ENCODE measurements at regions not wholly inside any gene's neighbourhood (a gene's known extent, or its start where the extent isn't known, plus 50 kb on each side); places are given as distances from the start of the nearest gene placed in this dataset.

DNA sequence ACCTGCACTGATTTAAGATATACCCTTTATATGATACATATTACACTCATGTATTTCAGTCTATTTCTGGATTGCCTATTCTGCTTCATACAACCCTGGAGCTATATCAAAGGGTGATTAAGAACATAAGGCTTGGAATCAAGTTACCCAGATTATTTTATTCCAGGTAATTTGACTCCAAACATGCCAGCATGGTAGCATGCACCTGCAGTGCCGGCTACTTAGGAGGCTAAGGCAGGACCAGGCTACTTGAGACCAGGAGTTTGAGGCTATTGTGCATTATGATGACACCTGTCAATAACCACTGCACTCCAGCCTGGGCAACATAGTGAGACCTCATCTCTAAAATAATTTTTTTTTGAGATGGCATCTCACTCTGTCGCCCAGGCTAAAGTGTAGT lies 50.4 kb upstream of the NEO1 start:
- DNase-seq = no peak

DNA sequence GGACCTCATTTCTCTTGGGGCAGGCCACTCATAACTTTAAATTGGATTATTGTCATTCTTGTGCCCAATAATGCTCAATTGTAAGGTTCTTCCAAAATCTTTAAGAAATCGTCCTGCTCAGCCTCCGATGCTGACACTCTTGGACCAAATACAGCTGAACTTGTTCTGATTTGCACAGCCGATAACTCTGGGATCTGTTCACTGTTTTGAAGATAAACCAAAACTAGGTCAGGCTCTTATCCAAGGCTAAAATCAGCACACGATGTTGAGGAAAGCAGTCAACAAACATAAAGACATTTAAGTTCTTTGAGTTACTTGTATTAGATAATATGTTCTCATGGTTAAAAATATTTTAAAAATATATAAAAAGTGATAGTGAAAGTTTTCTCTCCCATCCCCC lies 52.0 kb upstream of the NEO1 start:
- no peak for DNase-seq

DNA sequence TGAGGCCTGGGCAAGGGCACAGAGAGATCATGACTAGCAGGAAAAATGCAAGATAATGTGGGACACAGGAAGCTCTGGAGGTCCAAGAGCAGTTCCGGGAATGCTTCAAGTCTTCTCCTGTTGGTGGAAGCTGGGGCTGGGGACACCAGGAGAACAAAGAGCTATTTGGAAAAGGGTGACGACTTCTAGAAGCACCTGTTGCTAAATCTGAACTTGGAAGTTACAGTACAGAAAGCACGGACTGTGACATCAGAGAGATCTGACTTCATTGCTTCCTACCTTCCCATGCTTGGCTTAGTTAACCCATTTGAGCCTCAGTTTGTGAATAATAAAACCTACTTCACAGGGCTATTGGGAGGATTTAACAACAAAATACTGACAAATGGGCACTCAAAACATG lies 52.7 kb upstream of the NEO1 start:
- no peak for DNase-seq

DNA sequence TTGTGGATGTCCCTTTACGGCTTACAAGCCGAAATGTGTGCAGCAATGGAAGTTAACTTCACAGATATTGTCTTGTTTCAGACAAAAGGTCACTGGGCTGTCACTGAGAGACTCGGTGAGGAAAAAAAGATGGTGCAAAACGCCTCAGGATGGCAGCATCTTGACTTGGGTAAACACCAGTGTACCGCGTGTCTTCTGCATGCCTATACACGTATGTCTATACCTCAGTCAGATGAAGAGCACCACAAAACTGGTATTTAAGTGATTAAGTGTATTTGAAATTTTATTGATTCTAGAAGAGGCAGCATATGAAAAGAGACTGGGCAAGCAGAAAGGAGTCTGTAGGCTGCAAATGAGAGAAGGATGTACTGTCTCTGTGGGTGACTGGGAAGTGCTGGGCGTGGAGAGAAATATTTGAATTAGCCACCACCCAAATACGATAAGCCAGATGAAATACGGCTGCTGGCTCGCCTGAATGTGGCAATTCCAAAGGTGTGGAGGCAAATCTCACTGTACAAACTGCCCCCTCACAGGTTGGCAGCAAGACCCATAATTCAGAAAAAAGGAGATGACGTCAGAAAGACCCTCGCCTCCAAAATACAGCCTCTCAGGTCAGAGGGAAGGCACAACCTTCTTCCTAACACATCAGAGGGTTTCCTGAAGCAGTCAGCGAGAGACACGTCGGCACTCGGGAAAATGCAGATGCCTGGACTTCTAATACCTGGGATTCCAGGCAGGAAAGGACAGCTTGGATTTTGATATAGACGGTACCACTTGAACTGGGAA lies 53.4 kb upstream of the NEO1 start:
- DNase-seq = no peak

DNA sequence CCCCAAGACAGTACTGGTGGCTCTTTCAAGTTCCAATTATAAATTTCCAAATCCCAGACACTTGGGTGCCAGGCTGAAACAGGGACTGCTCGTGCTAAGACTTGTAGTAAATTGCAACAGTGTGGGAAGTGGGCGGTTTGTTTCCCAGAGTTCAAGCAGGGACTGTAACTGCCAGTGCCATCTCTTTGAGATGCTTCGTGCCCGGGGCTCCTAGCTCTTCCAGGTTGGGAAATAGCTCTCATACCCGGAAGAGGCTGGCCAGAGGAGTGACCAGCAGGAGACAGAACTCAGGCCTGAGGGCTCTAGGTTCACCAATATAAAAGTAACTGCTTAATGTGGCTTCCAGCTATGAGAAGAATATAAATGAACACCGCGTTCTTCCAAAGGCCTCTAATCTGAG lies 54.0 kb upstream of the NEO1 start:
- DNase-seq = no peak

DNA sequence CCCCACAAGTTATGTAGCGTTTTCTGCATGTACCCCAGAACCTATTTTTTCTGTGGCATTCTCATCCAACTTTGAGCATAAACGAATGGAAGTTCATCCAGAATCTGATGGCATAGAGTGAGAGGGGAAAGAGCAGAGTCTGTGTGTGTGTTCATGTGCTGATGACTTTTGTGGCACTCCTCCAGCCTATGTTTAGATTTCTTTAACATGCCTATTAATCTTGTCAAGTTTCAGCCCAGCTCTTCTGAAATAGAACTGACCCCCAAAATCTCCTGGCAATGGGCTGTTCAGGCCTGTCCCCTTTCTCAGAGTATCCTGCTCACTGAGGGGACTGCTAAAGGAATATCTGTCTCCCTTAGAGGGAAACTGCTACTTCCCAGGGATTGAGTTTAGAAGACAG lies 56.4 kb upstream of the NEO1 start:
- no peak for DNase-seq

DNA sequence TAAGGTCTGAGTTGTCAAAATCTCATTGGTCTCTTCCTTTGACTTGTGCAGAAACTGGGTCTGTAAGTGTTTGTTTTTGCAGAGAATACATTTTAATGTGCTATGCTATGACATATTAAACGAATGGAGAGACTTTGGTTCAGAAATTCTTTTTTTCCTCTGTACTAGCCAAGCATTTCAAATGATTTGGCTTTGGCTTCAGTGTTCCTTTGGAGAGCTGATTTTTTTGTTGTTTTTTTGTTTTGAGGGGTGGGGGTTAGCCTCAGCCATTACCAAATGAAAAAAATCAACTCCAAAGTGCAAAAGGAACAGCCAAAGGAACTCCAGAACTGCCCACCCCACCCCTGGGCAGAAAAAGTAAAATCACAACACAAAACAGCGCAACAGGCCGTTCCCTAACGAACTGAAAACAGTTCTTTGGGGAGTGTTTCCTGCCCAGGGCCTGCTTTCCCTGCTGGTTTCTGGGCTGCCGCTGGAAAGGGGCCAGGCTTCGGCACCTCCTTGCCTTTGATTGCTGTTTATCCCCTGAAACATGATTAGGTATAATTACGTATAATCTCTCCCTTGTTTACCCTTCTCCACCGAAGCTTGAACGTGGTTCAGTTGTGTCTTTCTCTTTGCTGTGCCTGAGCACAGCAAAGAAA lies 57.6 kb upstream of the NEO1 start:
- peak; percentile 14 to 33 for DNase-seq

DNA sequence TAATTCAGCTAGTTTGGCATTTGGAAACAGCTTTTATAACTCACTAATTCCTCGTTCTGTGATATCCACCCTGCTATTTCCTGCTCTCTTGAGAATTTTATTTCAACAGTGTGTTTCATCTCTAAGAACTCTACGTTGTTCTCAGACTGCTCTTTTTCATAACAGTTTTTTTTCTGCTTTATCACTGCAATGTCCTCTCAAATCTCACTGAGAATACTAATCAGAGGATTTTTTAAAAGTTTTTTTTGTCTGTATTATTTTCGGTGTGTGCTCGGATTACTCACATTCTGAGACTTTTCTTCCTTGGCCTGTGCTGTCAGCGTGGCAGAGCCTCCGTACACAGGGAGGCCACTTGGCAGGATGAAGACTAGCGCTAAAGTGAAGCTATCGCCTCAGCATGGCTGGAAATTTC lies 59.4 kb upstream of the NEO1 start:
- DNase-seq = no peak

DNA sequence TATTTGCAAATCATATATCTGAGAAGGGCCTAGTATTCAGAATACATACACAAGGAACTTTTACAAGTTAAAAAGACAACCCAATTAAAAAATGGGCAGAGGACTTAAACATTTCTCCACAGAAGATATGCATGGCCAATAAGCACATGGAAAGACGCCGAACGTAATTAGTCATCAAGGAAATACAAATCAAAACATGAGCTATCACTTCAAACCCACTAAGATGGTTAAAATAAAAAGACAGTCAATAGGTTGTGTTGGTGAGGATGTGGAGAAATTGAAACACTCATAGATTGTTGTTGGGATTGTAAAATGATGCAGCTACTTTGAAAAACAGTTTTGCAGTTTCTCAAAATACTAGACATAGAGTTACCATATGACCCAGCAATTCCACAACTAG lies 61.2 kb upstream of the NEO1 start:
- no peak for DNase-seq

DNA sequence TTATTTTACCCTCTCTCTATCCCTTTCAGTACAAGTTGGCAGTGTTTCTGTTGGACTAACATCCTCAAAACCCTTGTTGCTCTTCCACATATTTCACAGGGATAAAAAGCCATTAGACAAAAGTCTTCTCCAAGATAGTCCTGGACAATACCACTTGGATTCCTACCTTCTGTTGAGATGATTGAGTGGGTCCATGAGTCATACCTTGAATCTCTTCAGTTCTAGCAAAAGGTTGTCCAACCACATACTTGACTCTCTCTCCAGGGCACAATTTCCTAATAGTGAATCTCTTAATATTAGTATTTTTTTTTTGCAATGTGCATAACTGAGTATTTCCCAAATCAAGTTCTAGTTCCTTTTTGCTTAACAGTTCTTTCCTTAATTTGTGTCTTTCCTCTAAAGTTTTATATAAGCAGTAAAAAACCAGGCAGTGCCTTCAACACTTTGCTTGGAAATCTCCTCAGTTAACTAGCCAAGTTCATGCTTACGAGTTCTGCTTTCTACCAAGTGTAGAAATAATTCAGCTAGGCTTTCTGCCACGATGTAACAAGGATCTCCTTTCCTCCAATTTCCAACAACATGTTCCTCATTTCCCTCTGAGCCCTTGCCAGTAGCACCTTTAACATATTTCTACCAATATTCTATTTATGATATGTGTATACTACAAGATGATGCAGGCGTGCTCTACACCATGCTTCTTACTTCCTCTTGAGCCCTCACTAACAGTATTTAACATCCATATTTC lies 68.3 kb upstream of the NEO1 start:
- DNase-seq = no peak

DNA sequence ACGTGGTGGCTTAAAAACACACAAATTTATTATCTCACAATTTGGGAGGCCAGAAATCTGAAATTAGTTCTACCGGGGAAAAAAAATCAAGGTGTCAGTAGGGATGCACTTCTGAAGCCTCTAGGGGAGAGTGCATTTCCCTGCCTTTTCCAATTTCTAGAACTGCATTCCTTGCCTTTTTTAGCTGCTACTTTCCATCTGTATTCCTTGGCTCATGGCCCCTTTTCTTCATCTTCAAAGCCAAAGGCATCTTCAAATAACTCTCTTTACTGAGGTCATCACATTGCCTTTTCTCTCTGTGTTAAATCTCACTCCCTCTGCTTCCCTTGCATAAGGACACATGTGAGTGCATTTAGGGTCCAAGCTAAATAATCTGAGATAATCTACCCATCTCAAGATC lies 69.5 kb upstream of the NEO1 start:
- DNase-seq = no peak

DNA sequence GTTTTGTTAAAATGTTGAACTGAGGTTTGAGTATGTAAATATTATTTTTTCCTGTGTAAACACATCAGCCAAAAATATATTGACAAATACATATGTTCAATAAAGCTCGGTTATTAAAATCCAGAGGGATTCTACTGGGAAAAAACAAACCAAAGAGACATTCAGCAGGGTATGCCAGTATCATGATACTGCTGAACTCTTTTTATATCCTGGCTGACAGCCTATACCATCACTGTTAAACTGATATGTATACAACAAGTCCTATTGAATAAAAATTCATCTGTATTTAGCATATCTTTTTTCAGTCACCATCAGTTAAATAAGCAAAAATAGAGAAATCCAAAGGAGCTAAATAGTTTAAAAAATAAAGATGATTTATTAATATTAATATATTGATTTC lies 71.6 kb upstream of the NEO1 start:
- no peak for DNase-seq

DNA sequence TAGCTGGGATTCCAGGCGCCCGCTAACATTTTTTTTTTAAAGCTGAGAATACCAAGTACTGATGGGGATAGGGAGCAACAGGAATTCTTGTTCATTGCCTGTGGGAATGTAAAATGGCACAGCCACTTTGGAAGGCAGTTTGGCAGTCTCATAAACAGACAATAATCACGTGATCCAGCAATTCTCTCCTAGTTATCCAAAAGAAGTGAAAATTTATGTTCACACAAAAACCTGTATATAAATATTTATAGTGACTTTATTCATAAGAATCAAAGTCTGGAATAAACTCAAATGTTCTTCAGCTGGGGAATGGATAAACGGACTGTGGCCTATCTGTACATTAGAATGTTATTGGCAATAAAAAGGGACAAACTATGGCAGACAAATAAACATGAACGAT lies 72.5 kb upstream of the NEO1 start:
- no peak for DNase-seq

DNA sequence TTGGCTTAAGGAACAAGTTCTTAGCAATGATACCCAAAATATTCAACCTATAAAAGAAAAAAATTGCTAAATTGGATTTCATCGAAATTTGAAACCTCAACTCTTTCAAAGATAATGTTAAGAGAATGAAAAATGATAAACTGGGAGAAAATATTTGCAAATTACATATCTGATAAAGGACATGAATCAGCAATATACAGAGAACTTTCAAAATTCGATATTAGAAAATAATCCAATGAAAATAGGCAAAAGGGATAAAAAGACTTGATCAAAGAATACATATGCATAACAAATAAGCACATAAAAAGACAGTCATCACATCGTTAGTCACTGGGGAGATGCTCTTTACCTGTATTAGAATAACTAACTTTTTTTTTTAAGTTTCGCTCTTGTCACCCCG lies 73.0 kb upstream of the NEO1 start:
- DNase-seq = no peak

DNA sequence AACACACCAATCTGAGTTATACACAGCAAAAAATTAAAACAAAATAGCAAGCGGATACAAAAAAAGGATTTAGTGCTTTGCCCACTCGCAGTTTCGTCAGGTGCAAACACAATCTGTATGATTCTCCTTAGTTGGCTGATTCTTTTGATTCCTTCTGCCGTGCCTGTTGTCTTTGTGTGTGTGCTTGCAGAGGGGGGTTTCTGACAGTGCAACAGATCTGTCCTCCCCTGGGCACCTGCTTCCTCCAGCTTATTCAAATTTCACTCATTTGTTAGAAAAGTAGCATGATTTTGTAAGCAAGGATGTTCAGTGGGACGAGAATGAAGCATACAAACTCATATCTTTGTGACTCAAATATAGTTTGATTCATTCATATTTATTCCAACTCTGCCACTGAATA lies 74.0 kb upstream of the NEO1 start:
- DNase-seq = no peak

DNA sequence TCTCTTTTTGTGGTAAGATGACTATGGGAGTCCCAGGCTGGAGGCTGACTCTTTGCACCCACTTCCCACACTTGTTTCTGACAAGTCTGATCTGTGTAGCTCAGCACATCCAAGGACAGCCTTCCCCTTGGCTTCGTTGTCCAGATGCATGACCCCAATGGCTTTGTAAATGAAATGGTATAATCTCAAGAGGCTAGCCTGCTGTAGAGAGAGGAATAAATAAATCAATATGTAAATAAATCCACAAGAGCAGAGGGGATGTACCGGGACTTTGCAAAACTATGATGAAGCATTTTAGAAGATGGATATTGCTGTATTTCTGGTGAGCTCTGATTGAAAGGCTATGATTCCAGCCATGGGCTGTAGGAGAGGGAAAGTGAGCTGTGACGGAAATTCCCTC lies 79.9 kb upstream of the NEO1 start:
- no peak for DNase-seq

DNA sequence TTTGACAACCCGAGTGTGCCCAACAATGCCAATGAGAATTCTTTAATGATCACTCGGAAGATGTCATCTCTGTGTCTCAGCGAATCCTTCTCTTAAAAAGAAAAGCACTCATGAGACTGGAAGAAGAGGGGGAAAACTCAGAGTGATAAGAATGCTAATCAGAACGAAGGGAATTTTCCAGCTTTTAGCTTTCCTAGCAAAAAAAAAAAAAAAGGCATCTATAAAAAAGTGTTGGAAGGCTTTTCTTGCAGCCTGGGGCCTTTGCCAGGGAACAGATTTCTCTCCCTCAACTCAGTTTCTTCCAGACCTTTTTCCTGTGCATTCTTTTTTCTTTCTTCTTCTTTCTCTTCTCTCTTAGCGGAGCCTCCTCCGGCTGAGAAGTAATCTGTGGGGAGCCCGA lies 80.5 kb upstream of the NEO1 start:
- DNase-seq = no peak

DNA sequence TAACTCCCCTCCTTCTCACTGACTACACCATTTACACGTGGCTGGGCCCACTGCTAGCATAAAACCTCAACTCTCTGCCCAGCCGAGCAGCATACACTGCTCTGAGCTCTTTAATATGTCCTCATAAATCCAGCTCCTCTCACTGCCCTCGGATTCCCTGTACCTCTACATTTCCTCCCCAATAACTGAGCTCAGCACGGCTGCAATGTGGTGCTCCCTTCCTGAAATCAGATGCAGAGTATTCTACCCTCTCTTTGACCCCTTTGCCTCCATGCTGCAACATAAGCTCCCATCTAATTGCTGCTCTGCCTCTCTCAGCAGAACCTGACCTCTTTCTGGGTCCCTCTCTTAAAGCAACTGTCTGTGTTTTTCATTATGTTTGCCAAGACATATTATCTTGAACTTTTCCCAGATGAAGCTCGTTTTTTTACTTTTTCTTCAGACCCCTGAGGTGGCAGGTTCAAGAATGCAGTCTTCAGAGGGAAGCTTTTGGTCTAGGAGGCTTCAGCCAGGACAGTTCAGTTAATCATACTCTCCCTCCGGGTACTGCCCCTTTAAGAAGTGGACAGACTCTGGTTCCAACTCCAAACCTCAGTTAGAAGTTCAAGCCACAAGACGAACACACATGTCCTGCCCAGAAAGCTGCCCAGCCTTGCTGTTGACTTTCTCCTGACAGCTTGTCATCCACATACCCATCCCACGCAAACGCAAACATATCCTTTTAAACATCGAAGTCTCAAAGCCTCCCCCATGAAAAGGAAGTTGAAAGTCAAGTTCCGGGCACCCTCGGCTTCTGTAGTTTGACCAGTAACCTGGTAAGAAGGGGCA lies 81.1 kb upstream of the NEO1 start:
- DNase-seq = no peak

DNA sequence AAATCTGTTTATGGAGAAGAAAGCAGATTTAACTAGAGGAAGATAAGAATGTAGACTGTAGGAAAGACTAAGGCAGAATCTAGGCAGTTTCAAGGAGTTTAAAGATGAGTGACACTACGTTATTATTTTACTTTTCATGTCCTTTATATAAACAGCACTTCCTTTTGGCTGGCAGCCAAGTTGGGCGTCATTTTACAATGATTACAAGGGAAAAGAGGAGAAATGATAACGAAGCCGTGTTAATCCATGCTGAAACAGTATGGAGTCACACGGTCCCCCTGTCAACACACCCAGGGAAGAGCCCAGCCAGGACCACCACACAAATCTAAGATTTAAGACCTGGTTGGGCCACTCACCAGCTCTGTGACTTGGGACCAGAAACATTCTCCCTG lies 83.7 kb upstream of the NEO1 start:
- DNase-seq = no peak

DNA sequence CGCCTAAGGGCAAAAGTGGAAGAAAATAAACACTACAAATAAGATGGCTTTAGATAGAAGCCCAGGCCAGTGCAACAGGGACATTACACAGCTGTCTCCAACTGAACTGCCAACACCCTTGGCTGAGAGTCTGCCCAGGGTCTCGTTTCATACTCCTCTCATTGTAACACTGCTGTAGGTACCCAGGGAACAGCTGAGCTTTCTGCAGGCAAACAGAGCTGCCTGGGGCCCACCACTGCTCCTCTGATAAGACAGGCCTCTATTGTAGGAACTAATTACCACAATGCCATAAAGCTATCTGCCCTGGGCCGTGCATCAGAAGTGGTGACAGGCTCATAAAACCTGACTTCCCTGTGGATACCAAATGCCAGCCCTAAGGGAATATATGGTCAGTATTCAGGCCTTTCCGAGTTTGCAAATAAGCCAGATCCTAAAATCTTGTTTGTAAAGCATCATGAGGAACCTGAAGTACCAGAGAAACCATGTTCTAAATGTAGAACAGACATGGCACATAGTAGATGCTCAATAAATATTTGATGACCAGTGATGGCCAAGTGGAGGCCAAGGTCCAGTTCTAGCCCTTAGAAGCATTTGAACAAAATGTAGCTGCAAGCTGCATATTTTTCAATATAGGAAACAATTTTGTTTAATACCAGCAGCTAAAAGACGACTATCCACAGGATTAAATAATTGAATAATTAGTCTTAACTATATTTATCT lies 84.3 kb upstream of the NEO1 start:
- DNase-seq = no peak

DNA sequence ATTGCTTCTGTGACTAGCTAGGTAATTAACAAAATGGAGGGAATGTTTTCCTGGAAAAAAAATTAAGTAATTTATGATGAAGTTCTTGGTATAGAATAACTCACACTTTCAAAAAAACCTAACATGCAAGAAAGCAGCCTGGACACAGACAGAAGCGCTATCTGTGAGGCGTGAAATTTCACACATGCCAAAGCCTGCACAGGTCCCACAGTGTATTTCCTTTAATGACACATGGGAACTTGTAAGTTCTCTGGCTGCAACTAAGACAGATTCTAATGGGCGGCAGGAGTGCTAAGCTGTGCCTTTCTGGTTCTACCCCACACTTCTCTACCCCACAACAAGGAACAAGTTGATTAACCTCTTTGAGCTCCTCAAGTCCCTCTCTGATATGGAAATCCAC lies 84.9 kb upstream of the NEO1 start:
- no peak for DNase-seq

DNA sequence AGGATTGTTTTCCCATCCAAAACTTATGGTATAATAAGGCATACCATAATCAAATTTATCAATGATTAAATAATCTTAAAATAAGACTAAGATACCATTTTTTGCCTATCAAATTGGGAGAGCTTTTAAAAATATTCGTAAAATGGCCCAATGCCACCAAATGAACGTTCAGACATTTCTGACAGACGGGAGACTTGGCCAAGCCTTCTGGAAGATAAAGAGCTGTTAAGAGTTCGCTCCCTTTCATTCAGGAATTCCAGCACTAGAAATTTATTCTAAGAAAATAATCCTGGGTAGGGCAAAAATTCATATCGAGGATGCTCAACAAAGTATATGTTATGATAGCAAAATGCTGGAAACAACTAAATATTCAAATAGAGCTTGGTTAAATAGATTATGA lies 85.6 kb upstream of the NEO1 start:
- no peak for DNase-seq

DNA sequence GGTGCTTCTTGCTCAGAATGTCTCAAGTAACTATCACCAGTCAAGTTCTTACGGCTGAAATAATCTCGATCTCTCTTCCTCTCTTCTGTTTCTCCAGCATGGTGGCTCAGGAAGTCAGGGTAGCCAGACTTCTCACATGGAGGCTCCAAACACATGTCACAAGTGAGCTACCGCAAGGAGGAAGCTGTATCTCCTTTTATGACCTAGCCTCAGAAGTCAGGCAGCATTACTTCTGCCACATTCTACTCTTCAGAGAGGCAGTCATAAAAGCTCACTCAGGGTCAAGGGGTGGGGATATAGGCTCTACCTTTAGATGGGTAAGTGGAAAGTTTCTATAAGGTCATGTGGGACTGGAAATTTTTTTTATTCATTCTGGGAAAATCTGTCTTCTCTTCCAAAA lies 86.6 kb upstream of the NEO1 start:
- no peak for DNase-seq
